ENCODE measurements at regions not wholly inside any gene's neighbourhood (a gene's known extent, or its start where the extent isn't known, plus 50 kb on each side); places are given as distances from the start of the nearest gene placed in this dataset.

- Histone ChIP-seq H3K27me3 (ENCODE audit: control insufficient read depth, insufficient read depth, low read length) (peaks cover 2% of the 10 kb centered on the region), H3K9me3 (ENCODE audit: control insufficient read depth, insufficient read depth, low read length) (no peaks in the 10 kb centered on the region), H3K4me1 (ENCODE audit: control insufficient read depth, insufficient read depth, low read length) (no peaks in the 10 kb centered on the region), H3K36me3 (ENCODE audit: control insufficient read depth, insufficient read depth, low read length) (no peaks in the 10 kb centered on the region), H3K4me3 (ENCODE audit: low read length) (no peak overlapping the region), H3K27ac (ENCODE audit: low read length) (no peak overlapping the region)
- peaks cover 8 to 9% of the 10 kb centered on the region in 2 donors for H3K27me3 Mint-ChIP-seq (ENCODE audit: low read depth in 2 of 2)
- no peak for ATAC-seq
- H3K4me1 Mint-ChIP-seq = no peaks in the 10 kb centered on the region
- DNase-seq = no peak
- H3K27ac Mint-ChIP-seq = no peak overlapping the region
- H3K36me3 Mint-ChIP-seq = no peaks in the 10 kb centered on the region
- no peaks in the 10 kb centered on the region for H3K9me3 Mint-ChIP-seq
- WGBS (ENCODE audit: insufficient coverage) = 57% methylated on average over 1 of the region's 1 CpG
- no peak for TF ChIP-seq CTCF (IDR thresholded peaks at IDR 0.05)
- H3K4me3 Mint-ChIP-seq = no peak overlapping the region
- intact Hi-C loops (cut with micrococcal nuclease) = no loop called here
Measured at GRCh38 chr2:196555726-196556125, 83.8 kb upstream of the CCDC150 start.

- Histone ChIP-seq H3K27me3 (ENCODE audit: control insufficient read depth, insufficient read depth, low read length) (peaks cover 4% of the 10 kb centered on the region), H3K9me3 (ENCODE audit: control insufficient read depth, insufficient read depth, low read length) (peaks cover 5% of the 10 kb centered on the region), H3K4me1 (ENCODE audit: control insufficient read depth, insufficient read depth, low read length) (no peaks in the 10 kb centered on the region), H3K36me3 (ENCODE audit: control insufficient read depth, insufficient read depth, low read length) (no peaks in the 10 kb centered on the region), H3K27ac (ENCODE audit: low read length) (no peak overlapping the region), H3K4me3 (ENCODE audit: low read length) (no peak overlapping the region)
- TF ChIP-seq CTCF (IDR thresholded peaks at IDR 0.05) = no peak
- Mint-ChIP-seq H3K27ac (no peak overlapping the region), H3K27me3 (ENCODE audit: low read depth in 2 of 2) (peaks cover 3 to 12% of the 10 kb centered on the region in 2 donors), H3K4me1 (no peaks in the 10 kb centered on the region), H3K4me3 (no peak overlapping the region), H3K9me3 (peaks cover 2 to 3% of the 10 kb centered on the region in 2 donors), H3K36me3 (peaks cover 5% of the 10 kb centered on the region)
- DNase-seq (no peak), ATAC-seq (no peak)
- WGBS (ENCODE audit: insufficient coverage) = 83% methylated on average over 3 of the region's 3 CpGs
- intact Hi-C loops (cut with micrococcal nuclease) = no loop called here
Measured at GRCh38 chr2:196558497-196558896, 81.0 kb upstream of the CCDC150 start.

- peaks cover 5% of the 10 kb centered on the region for H3K27me3 ChIP-seq (ENCODE audit: control insufficient read depth, insufficient read depth, low read length)
- Mint-ChIP-seq H3K36me3 (peaks cover 5% of the 10 kb centered on the region), H3K4me1 (no peaks in the 10 kb centered on the region), H3K9me3 (peaks cover 2 to 3% of the 10 kb centered on the region in 2 donors), H3K27ac (no peak overlapping the region), H3K27me3 (ENCODE audit: low read depth in 2 of 2) (peaks cover 2 to 25% of the 10 kb centered on the region in 2 donors), H3K4me3 (no peak overlapping the region)
- no peak for TF ChIP-seq CTCF (IDR thresholded peaks at IDR 0.05)
- no peak overlapping the region for H3K4me3 ChIP-seq (ENCODE audit: low read length)
- ATAC-seq (no peak), DNase-seq (no peak)
- H3K4me1 ChIP-seq (ENCODE audit: control insufficient read depth, insufficient read depth, low read length) = no peaks in the 10 kb centered on the region
- H3K27ac ChIP-seq (ENCODE audit: low read length) = no peak overlapping the region
- no peaks in the 10 kb centered on the region for H3K36me3 ChIP-seq (ENCODE audit: control insufficient read depth, insufficient read depth, low read length)
- peaks cover 5% of the 10 kb centered on the region for H3K9me3 ChIP-seq (ENCODE audit: control insufficient read depth, insufficient read depth, low read length)
- intact Hi-C loops (cut with micrococcal nuclease) = no loop called here
Measured at GRCh38 chr2:196563876-196564275, 75.6 kb upstream of the CCDC150 start.

- no peak for TF ChIP-seq CTCF (IDR thresholded peaks at IDR 0.05)
- intact Hi-C loops (cut with micrococcal nuclease) = no loop called here
- no peaks in the 10 kb centered on the region for H3K4me1 ChIP-seq (ENCODE audit: control insufficient read depth, insufficient read depth, low read length)
- Mint-ChIP-seq H3K27me3 (ENCODE audit: low read depth in 2 of 2) (peaks cover 6 to 31% of the 10 kb centered on the region in 2 donors), H3K36me3 (peaks cover 5% of the 10 kb centered on the region), H3K9me3 (peaks cover 2 to 3% of the 10 kb centered on the region in 2 donors), H3K4me3 (no peak overlapping the region), H3K27ac (no peak overlapping the region), H3K4me1 (no peaks in the 10 kb centered on the region)
- H3K4me3 ChIP-seq (ENCODE audit: low read length) = no peak overlapping the region
- no peak for ATAC-seq
- no peak for DNase-seq
- H3K9me3 ChIP-seq (ENCODE audit: control insufficient read depth, insufficient read depth, low read length) = peaks cover 5% of the 10 kb centered on the region
- peaks cover 5% of the 10 kb centered on the region for H3K27me3 ChIP-seq (ENCODE audit: control insufficient read depth, insufficient read depth, low read length)
- H3K27ac ChIP-seq (ENCODE audit: low read length) = no peak overlapping the region
- 62% methylated on average over 1 of the region's 1 CpG for WGBS (ENCODE audit: insufficient coverage)
- no peaks in the 10 kb centered on the region for H3K36me3 ChIP-seq (ENCODE audit: control insufficient read depth, insufficient read depth, low read length)
Measured at GRCh38 chr2:196565106-196565765, 74.3 kb upstream of the CCDC150 start.
